Ovary (tissue), 7 donors: ENCODE measurements at regions not wholly inside any gene's neighbourhood (a gene's known extent, or its start where the extent isn't known, plus 50 kb on each side); places are given as distances from the start of the nearest gene placed in this dataset.
"Not testable (repeated sequence)": the region's sequence is repeated elsewhere in the genome, so short reads cannot be mapped to it uniquely, and the experiment has no call there.

Experiments used
- DNase-seq, 5 donors: peaks; one replicate each; pipeline ENCODE4 v3.0.0-alpha.2; 2019 to 2020
- H3K27ac ChIP-seq, 2 donors: fragments of 200-600 bp; one replicate each; pipeline versions ENCODE4 v1.5.1 to v1.8.0; 2019 to 2022
- H3K27me3 ChIP-seq: fragments of 200-600 bp; one replicate; pipeline ENCODE4 v1.8.0; 2022
- H3K36me3 ChIP-seq: fragments of 200-600 bp; sonication (generic); one replicate; pipeline ENCODE4 v1.5.1; 2019
- H3K4me1 ChIP-seq: one replicate; pipeline ENCODE4 v1.8.1; 2013; ENCODE audit warnings: mild to moderate bottlenecking, moderate library complexity; ENCODE audit not compliant: insufficient read depth
- H3K4me3 ChIP-seq: fragments of 200-600 bp; sonication (generic); one replicate; pipeline ENCODE4 v1.5.1; 2017
- H3K9me3 ChIP-seq, 2 donors: fragments of 200-600 bp in 1 of 2; sonication (generic) in 1 of 2; one replicate each; pipeline versions ENCODE4 v1.5.1 to v1.8.1; 2013 to 2019; ENCODE audit warnings: mild to moderate bottlenecking in 1 of 2, moderate library complexity in 1 of 2
- EP300 ChIP-seq: sonication (generic); formaldehyde crosslinking; IDR thresholded peaks from one replicate; pipeline ENCODE4 v1.6.1; 2017; ENCODE audit warnings: antibody characterized with exemption
- POLR2A ChIP-seq: fragments of 450-650 bp; IDR thresholded peaks from one replicate; pipeline ENCODE4 v1.6.1; 2017; ENCODE audit warnings: antibody characterized with exemption, mild to moderate bottlenecking, moderate library complexity
- WGBS, 3 donors: extraction: QIAGEN DNeasy Blood & Tissue Kit in 1 of 3; methylation state at CpG; one replicate each; pipeline versions ENCODE4 v1.1.5 to v1.1.7; 2013 to 2017; 5-methylcytosine and 5-hydroxymethylcytosine counted together
- intact Hi-C, 4 donors: fragments of 100-400 bp; cut with DNase I; formaldehyde crosslinking; loops; one replicate each; pipeline versions ENCODE4 v1.11.0 to v1.15.1; 2022 to 2023
- TF ChIP-seq, protein P1 (sequence below), 3 donors: fragments of 450-650 bp in 2 of 3; fragments of 200-600 bp in 1 of 3; IDR thresholded peaks; one replicate each; pipeline versions ENCODE4 v1.5.1 to v1.8.0; 2016 to 2022; ENCODE audit warnings: antibody characterized with exemption in 3 of 3, mild to moderate bottlenecking in 1 of 3
- donor health status: DM: no; HTN: no; CAD: no; lungs with moderate emphysema.
- donor health status: DM: no; HTN: no; CAD: no.
- donor health status: Bipolar disorder and iron deficiency.
- donor health status: DM: no; HTN: no; CAD: no.
- donor health status: DM: yes; HTN: yes; CAD: no.

DNA sequence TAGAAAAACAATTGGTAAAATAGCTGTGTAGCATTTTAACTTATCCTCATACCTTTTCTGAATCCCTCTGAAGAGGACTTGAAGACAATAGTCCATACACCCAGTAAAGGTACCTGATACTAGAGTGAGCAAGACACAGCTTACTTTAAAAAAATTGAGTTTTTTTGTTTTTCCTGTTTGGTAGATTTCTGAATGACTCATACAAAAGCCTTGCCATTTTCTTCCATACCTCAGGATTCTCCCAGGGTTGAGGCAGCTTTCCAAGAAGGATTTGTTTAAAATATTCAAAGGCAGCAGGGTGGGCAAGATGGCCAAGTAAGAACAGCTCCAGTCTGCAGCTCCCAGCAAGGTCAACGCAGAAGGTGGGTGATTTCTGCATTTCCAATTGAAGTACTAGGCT is 551.0 kb upstream of the LRATD1 start:
- 81 to 94% (median 84%) methylated on average over 1 of the region's 1 CpG for WGBS, 3 donors
- H3K36me3 ChIP-seq, result no peaks in the 10 kb centered on the region
- H3K4me1 ChIP-seq, result no peaks in the 10 kb centered on the region
- no peak overlapping the region for H3K4me3 ChIP-seq
- no peaks in the 10 kb centered on the region for H3K27me3 ChIP-seq
- no peak for DNase-seq
- TF ChIP-seq EP300, result no peak
- TF ChIP-seq, protein P1, sequence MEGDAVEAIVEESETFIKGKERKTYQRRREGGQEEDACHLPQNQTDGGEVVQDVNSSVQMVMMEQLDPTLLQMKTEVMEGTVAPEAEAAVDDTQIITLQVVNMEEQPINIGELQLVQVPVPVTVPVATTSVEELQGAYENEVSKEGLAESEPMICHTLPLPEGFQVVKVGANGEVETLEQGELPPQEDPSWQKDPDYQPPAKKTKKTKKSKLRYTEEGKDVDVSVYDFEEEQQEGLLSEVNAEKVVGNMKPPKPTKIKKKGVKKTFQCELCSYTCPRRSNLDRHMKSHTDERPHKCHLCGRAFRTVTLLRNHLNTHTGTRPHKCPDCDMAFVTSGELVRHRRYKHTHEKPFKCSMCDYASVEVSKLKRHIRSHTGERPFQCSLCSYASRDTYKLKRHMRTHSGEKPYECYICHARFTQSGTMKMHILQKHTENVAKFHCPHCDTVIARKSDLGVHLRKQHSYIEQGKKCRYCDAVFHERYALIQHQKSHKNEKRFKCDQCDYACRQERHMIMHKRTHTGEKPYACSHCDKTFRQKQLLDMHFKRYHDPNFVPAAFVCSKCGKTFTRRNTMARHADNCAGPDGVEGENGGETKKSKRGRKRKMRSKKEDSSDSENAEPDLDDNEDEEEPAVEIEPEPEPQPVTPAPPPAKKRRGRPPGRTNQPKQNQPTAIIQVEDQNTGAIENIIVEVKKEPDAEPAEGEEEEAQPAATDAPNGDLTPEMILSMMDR (IDR thresholded peaks at IDR 0.05), result no peak
- TF ChIP-seq POLR2A, result no peak
- no peak overlapping the region for H3K27ac ChIP-seq
- H3K9me3 ChIP-seq, result peaks cover 0 to 3% of the 10 kb centered on the region in 2 donors
- intact Hi-C loops, result no loop called here

DNA sequence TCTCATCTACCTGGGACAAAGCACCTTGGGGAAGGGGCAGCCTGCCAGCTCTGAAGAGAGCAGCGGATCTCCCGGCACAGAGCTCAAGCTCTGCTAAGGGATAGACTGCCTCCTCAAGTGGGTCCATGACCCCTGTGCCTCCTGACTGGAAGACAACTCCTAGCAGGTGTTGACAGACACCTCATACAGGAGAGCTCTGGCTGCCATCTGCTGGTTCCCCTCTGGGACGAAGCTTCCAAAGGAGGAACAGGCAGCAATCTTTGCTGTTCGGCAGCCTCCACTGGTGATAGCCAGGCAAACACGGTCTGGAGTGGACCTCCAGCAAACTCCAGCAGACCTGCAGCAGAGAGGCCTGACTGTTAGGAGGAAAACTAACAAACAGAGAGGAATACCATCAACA is 549.9 kb upstream of the LRATD1 start:
- H3K4me3 ChIP-seq, result no peak overlapping the region
- no peak for DNase-seq
- no peaks in the 10 kb centered on the region for H3K27me3 ChIP-seq
- intact Hi-C loops, result no loop called here
- H3K9me3 ChIP-seq, result peaks cover 0 to 3% of the 10 kb centered on the region in 2 donors
- TF ChIP-seq, protein P1 (IDR thresholded peaks at IDR 0.05), result no peak
- TF ChIP-seq EP300 (no peak), POLR2A (no peak)
- H3K27ac ChIP-seq, result no peak overlapping the region
- H3K36me3 ChIP-seq, result no peaks in the 10 kb centered on the region
- no peaks in the 10 kb centered on the region for H3K4me1 ChIP-seq
- 93 to 95% (median 94%) methylated on average over 5 of the region's 5 CpGs for WGBS, 3 donors

DNA sequence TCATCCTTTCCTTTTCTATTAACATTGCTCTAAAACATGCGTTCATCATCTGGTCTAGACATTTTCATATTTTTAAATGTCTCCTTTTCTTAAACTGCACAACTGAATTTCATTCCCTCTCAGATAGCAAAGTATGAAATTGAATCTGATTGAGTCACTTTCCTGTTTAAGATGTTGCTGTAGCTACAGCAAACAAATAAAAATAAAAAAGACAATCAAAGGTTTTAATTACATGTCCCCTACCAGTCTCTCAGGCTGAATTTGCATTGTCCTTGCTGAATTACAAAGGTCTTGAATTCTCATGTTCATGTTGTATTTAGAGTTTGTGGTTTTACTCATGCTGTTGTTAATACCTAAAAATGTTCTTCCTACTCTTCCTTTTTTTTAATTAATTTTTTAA is 537.9 kb upstream of the LRATD1 start:
- H3K9me3 ChIP-seq, result no peaks in the 10 kb centered on the region
- H3K36me3 ChIP-seq, result no peaks in the 10 kb centered on the region
- no peaks in the 10 kb centered on the region for H3K4me1 ChIP-seq
- no peak for TF ChIP-seq EP300
- no peak for TF ChIP-seq POLR2A
- TF ChIP-seq, protein P1 (IDR thresholded peaks at IDR 0.05), result no peak
- no peak overlapping the region for H3K27ac ChIP-seq
- WGBS, 3 donors, result 82 to 92% (median 92%) methylated on average over 1 of the region's 1 CpG
- no peaks in the 10 kb centered on the region for H3K27me3 ChIP-seq
- H3K4me3 ChIP-seq, result no peak overlapping the region
- no peak for DNase-seq
- intact Hi-C loops, result no loop called here

DNA sequence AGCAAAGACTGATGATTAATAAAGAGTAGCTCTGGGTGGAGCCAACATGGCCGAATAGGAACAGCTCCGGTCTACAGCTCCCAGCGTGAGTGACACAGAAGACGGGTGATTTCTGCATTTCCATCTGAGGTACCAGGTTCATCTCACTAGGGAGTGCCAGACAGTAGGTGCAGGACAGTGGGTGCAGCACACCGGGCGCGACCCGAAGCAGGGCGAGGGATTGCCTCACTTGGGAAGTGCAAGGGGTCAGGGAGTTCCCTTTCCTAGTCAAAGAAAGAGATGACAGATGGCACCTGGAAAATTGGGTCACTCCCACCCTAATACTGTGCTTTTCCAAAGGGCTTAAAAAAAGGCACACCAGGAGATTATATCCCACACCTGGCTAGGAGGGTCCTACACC is 533.4 kb upstream of the LRATD1 start:
- DNase-seq, intact Hi-C loops, H3K27me3 ChIP-seq, H3K9me3 ChIP-seq, H3K4me1 ChIP-seq, H3K4me3 ChIP-seq, H3K36me3 ChIP-seq, H3K27ac ChIP-seq: not testable (repeated sequence)
- 82 to 98% (median 98%) methylated on average over 9 of the region's 9 CpGs for WGBS, 3 donors

DNA sequence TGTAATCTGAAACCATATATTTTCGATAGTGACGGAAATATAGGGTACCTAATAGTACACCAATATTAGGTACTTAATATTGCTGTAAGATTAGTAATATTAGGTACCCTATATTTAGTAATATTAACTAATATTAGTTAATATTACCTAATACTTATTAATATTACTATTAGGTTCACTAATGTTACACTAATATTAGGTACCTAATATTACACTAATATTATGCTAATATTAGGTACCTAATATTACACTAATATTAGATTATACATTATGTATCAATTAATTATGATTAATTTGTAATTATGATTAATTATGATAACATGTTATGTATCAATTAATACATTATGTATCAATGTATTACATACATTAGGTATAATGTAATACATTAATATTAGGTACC is 518.2 kb upstream of the LRATD1 start:
- Histone ChIP-seq H3K27ac (no peak overlapping the region), H3K27me3 (no peaks in the 10 kb centered on the region), H3K36me3 (no peaks in the 10 kb centered on the region), H3K4me3 (no peak overlapping the region), H3K4me1 (no peaks in the 10 kb centered on the region), H3K9me3 (no peaks in the 10 kb centered on the region)
- intact Hi-C loops, result no loop called here
- DNase-seq, result no peak
- 56 to 99% (median 98%) methylated on average over 2 of the region's 2 CpGs for WGBS, 3 donors
- TF ChIP-seq, protein P1 (IDR thresholded peaks at IDR 0.05), result no peak
- no peak for TF ChIP-seq EP300
- TF ChIP-seq POLR2A, result no peak
